HPDE6-E6E7 (cell line): ENCODE measurements at regions not wholly inside any gene's neighbourhood (a gene's known extent, or its start where the extent isn't known, plus 50 kb on each side); places are given as distances from the start of the nearest gene placed in this dataset.
A peak's percentile ranks its signal among the peaks of the same experiment; 100 is the strongest.

Experiments
- DNase-seq: peaks from one replicate; pipeline ENCODE4 v3.0.0; 2011; ENCODE audit warnings: missing footprints; ENCODE audit errors: extremely low spot score

GRCh38 chr11:69365558-69365957 is 71.6 kb downstream of the MYEOV start:
- DNase-seq: no peak

- DNase-seq: no peak
Measured at GRCh38 chr11:69366591-69366990, 72.6 kb downstream of the MYEOV start.

DNA sequence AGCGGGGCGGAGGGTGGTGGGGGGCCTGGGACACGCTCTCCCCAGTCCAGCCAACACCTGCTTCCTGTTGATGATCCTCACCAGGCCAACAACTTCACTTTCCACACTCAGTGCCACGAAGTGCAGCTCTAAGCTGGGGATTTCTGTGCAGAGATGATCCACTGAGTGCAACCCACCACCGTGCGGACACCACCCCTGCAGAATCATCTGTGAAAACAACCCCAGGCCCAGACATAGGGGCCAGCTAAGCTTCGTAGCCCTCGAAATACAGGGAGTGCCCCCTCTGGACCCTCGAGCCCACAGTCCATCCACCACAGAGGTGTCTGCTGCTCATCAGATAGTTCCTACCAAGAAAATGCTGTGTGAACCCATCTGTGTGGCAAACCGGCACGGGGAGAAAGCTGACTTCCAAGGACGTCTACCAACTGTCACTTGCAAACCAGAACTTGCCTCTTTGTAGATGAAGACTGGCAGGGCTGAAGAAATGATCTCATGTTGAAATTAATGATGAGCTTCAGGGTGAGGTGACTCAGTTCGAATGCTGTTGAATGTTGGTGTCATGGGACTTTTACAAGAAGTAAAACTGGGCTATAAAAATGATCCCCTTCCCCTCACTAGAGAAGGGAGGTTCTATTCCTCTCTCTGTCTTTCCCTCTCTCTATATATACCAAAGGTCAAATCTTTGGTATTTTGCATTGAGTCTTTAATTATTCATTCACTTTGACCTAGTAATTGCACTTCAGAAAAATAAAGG is 73.4 kb downstream of the MYEOV start:
- no peak for DNase-seq

DNA sequence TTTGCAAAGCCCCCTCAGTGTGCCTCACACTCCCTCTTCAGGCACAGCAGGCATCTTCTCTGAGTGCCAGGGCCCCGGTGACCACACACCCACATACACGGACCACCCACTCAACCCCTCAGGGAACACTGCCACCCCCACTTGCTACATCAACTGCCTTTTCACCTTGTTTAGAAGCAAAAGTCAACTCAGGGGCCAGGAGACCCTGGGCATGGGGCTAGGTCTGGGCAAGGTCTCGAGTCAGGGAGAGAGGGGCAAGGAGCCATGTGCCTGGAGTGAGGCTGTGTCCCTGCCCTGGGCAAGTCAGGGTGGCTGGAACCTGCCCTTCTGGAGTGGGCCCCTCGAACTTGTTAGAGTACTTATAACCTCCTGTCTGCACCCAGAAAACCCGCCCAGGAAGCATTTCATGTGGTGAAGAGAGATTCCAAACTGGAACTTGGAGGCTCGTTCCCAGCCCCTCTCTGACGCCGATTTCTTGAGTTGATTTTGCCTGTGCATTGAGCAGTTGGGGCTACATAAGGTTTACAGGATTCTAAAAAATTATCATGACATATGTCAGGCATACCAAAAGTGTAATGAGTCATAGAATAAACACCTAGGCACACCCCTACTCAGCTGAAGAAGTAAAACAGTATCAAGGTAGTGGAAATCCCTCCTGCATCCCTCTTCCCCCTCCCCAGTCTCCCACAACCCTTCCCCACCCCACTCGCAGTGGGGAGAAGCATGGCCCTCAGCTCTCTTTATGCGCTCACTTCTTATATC is 74.3 kb downstream of the MYEOV start:
- DNase-seq: peak; percentile 35

GRCh38 chr11:69369210-69369825 is 75.4 kb downstream of the MYEOV start:
- no peak for DNase-seq

DNA sequence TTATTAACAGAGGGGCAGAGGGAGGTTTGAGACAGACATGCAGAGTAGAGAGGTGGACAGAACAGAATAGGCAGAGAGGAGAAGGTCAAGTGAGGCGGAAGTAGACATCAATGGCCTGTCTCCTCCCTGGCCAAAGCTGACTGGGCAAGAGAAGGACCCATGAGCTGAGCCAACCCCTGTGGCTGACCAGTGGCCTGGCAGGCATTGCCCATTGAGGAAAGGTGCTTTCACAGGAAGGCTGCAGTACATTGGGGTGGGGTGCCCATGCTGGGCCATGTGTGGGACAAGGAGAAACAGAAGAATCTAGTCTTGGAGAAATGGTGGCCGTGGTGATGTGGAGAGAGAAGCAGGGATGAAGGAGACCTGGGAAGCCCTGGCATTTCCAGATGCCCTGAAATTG is 76.0 kb downstream of the MYEOV start:
- DNase-seq: no peak

- no peak for DNase-seq
Measured at GRCh38 chr11:69370984-69371709, 77.2 kb downstream of the MYEOV start.

DNA sequence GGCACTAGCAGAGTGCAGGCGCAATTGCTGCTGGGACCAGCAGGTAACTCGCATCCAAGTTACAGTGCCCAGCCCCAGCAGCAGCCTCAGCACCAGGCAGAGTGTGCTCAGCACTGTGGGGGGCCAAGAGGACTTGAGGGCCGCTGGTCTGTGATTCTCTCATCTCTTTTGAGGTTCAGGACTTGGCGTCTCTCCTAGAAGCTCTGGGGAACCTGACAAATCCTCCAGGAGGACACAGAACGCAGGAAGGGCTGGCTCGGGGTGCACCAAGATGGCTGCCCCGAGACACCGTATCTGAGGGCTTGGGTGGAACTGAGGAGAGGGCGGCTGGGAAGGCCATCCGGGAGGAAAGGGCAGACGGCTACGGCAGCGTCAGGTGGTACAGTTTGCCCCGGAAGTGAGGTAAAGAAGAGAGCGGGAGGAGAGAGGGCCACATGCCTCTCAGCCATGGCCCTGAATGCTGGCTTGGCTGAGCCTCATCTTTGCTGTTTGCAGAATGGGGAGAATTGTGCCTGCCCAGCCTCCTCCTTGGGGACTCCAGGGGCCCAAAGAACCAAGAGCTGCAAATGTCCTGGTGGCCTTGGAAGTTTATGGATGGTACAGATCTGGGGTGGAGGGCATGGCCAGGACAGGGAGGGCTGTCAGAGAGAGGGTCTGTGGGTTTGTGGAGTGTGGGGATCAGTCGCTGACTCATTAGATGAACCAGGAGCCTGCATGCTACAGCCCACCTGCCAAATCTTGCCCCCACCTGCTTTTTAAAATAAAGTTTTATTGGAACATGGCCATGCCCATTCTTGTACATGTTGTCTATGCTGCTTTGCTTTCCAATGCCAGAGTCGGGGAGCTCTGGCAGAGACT is 78.0 kb downstream of the MYEOV start:
- DNase-seq: no peak

- no peak for DNase-seq
Measured at GRCh38 chr11:69372589-69373250, 78.8 kb downstream of the MYEOV start.

DNA sequence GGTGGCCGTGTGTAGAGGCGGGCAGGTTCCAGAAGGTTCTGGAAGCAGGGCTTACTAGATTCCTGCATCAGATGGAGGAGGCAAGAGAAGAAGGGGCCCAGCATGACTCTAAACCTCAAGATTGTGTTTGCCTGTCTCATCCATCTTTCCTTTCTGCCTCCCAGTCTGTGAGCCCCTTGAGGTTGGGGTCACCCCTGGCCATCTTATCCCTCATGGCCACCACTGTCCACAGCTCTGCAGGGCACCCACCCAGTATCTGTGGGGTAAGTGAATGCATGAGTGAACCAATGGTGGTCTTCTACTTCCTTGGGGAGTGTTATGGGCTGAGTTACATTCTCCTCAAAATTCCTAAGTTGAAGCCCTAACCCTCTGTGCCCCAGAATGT is 79.3 kb downstream of the MYEOV start:
- DNase-seq: no peak

DNA sequence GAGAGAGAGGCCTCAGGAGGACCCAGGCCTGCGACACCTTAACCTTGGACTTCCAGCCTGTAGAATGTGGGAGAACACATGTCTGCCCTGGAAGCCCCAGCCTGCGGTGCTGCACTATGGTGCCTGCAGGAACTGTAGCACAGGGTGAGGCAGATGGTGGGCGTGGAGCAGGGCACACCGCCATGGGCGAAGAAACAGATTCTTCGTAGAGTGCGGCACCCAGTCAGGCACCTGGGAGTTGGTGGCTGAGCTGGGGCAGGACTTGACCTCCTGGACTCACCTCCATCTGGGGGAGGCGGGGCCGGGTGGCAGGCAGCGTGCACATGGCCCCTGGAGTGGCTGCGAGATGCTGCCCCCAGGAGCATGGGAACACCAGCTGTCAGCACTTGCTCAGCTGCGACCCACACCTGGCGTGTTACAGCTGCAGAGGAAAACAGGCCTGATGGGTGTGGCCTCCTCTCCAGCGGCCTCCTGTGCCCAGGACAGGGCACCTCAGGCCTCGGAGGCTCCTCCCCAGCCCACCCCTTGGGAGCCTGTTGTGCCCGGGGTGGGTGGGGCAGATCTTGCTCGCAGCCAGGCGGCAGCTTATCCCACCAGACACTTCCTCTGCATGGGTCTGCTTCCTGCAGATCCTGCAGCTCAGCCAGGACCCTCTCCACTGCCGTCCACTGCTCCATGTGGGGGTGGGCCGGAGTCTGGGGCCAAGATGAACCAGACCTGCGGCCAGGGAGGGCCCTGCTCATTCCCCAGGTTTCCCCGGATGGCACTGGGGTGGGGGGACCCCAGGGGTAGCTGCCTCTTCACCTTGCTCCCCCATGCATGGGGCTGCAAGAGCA is 80.4 kb downstream of the MYEOV start:
- DNase-seq: no peak

GRCh38 chr11:69374946-69375310 is 81.0 kb downstream of the MYEOV start:
- no peak for DNase-seq

DNA sequence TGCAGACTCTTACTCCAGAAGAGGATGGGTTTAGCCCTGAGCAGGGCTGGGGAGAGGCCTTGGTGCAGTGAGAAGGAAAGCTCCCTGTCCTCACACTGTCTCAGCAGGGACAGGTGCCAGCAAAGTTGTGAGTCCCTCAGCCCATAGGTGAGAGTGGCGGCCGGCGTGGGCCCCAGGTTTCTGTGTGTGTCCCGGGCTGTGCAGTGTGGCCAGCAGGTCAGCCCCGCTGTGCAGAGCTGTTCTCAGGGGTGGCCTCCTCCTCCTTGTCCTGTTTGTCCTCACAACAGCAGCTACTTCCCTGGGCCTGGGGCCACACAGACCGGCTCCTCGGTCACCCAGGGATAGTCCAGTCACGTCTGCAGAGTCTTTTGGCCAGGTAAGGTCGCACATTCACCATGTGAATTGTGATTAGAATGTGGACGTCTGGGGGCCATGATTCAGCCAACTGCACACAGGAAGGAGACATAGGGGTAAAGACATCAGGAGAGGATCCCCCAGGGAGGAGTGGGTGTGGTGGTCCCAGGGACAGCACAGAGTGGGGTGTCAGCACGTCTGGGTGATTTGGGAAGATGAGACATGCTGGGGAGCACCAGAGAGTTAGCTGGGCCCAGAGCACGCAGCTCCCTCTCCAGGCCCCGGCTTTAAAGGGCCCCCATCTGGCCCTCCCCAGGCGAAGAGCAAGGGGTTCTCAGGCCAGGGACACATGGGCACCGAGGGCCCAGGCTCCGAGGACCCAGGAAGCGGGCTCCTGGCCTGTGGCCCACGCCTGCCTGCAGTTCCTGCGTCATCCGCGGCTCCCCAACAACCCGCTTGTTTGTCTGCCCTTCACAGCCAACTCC is 81.6 kb downstream of the MYEOV start:
- no peak for DNase-seq

- DNase-seq: no peak
Measured at GRCh38 chr11:69376155-69377028, 82.4 kb downstream of the MYEOV start.

DNA sequence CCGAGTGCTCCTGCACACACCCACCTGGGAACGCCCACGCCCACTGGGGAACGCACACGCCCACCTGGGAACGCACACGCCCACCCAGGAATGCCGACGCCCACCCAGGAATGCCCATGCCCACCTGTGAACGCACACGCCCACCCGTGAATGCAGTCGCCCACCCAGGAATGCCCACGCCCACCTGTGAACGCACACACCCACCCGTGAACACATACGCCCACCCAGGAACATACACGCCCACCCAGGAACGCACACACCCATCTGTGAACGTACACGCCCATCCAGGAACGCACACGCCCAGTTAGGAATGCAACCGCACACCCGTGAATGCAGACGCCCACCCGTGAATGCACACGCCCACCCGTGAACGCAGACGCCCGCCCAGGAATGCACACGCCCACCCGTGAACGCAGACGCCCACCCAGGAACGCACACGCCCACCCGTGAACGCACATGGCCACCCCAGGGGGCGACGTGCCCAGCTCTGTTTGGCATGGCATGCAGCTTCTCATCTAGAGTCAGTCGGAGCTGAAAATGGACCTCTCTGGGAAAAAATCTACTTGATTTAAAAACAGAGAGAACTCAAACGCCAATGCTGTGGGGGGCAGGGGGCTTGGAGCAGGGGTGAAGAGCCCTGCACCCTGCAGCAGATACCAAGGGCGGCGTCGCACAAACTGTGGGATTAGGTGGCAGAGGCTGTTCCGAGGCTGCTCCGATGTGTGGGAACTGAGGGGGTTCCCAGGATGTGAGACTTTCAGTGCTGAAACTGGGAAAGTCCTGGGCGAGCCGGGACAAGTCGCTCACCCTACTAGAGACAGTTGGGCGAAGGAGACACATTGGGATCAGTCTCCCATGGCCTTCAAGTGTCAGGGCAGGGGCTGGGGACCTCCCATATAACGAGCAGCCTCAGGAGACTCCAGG is 83.3 kb downstream of the MYEOV start:
- DNase-seq: peak; percentile 67

DNA sequence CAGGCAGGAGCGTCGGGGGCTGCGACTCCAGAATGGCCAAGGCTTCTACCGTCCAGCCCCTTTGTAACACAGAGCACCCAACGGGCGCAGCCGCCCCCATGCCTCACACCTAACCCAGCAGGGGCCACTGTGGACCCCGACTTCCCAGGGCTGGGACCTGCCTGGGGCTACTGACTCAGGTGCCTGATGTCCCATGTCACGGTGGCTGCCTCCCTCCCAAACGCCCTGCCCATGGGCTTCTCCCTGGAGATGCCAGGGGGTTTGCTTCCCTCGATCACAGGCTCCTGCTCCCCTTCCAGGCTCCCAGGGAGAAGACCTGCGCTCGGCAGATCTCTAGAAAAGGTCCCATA is 84.0 kb downstream of the MYEOV start:
- DNase-seq: no peak
